Activated naive CD8-positive, alpha-beta T cell treated with anti-CD3 and anti-CD28 coated beads, Interleukin-2, amount 10 ng/mL, durations not matched to agents 7 days and 5 days (primary cell): ENCODE measurements at regions not wholly inside any gene's neighbourhood (a gene's known extent, or its start where the extent isn't known, plus 50 kb on each side); places are given as distances from the start of the nearest gene placed in this dataset.

ENCODE experiments used
- ATAC-seq: fragments of 150-1000 bp; cut with Tn5 transposase; one replicate; pipeline ENCODE4 v1.10.0; 2021; ENCODE audit warnings: low read depth, moderate library complexity
- POLR2A ChIA-PET: fragments of 350-600 bp; sonication (Branson Sonifier 250); formaldehyde crosslinking; loops from one replicate; lab custom pipeline; 2021; ENCODE audit warnings: antibody characterized with exemption; lab: Charles Lee
- DNase-seq: peaks from one replicate; pipeline ENCODE4 v3.0.0; 2021
- H3K27ac Mint-ChIP-seq: one replicate; pipeline ENCODE4 v1.8.0; 2022; ENCODE audit warnings: mild to moderate bottlenecking, mixed read lengths
- H3K27me3 Mint-ChIP-seq: one replicate; pipeline ENCODE4 v1.8.0; 2022; ENCODE audit warnings: mild to moderate bottlenecking, moderate library complexity, mixed read lengths
- H3K36me3 Mint-ChIP-seq: one replicate; pipeline ENCODE4 v1.8.0; 2021; ENCODE audit warnings: mild to moderate bottlenecking, mixed read lengths
- H3K4me1 Mint-ChIP-seq: one replicate; pipeline ENCODE4 v1.8.0; 2021; ENCODE audit warnings: mixed read lengths
- H3K4me3 Mint-ChIP-seq: one replicate; pipeline ENCODE4 v1.8.0; 2022; ENCODE audit warnings: mild to moderate bottlenecking, moderate library complexity, mixed read lengths
- H3K9me3 Mint-ChIP-seq: one replicate; pipeline ENCODE4 v1.8.0; 2021; ENCODE audit warnings: mixed read lengths

DNA sequence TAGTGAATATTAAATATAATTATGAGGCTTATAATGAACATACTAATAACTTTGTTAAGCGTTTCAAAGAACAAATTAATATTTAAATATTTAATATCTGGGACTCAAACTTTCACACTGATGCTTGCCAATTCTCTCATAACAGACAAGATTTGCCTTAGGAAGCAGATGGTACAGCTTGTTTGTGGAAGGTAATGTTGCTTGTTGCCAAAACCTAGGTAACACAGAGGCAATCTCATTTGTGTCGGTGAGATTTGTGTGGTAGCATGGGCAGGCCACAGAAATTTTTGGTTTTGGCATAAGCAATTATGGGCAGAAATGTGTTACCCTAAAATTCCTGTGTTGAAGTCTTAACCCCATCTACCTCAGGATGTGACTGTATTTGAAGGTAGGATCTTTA is 114.9 kb upstream of the AFF2 start:
- POLR2A ChIA-PET = no interaction called here
- DNase-seq = no peak
- no peak overlapping the region for H3K27ac Mint-ChIP-seq
- no peaks in the 10 kb centered on the region for H3K27me3 Mint-ChIP-seq
- no peak overlapping the region for H3K4me3 Mint-ChIP-seq
- H3K9me3 Mint-ChIP-seq = peaks cover 3% of the 10 kb centered on the region
- no peak for ATAC-seq
- peaks cover 20% of the 10 kb centered on the region for H3K4me1 Mint-ChIP-seq
- peaks cover 2% of the 10 kb centered on the region for H3K36me3 Mint-ChIP-seq

DNA sequence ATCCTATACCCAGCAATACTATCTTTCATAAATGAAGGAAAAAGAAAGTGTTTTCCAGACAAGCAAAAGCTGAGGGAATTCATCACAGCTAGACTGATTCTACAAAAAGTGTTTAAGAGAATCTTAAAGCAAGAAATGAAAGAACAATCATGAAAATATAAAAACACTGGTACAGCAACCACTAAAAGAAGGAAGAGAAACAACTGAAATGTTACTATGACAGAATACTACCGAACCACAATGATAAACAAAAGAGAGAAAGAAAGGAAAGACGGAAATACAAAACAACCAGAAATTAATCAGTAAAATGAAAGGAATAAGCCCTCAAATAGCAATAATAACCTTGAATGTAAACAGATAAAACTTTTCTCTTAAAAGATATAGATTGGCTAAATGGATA is 110.8 kb upstream of the AFF2 start:
- Mint-ChIP-seq H3K4me1 (peaks cover 2% of the 10 kb centered on the region), H3K27me3 (no peaks in the 10 kb centered on the region)

DNA sequence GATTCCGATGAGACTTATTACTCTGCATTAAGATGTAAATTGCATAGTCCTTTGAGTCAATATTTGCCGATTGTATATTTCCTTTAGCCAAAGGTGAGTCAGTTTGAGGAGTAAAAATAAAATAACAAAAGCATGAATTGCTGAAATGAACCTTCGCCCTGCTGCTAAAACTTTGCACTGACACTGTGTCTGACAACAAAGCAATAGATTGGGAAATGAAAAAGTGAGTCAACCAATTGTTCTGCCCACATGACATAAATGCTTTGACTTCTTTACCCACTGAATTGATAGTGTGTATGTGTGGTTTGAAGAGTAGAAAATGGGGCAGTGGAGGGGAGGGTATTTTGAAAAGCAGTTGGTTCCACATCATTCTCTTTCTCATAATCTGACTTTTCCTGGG is 88.4 kb upstream of the AFF2 start:
- no peaks in the 10 kb centered on the region for H3K27me3 Mint-ChIP-seq
- peaks cover 2% of the 10 kb centered on the region for H3K9me3 Mint-ChIP-seq
- no peaks in the 10 kb centered on the region for H3K36me3 Mint-ChIP-seq
- POLR2A ChIA-PET = no interaction called here
- no peak overlapping the region for H3K27ac Mint-ChIP-seq
- H3K4me1 Mint-ChIP-seq = no peaks in the 10 kb centered on the region
- ATAC-seq = no peak
- no peak for DNase-seq
- H3K4me3 Mint-ChIP-seq = no peak overlapping the region

More for the DNA sequence above, 110.8 kb upstream of the AFF2 start:
- H3K9me3 Mint-ChIP-seq = peaks cover 3% of the 10 kb centered on the region
- H3K36me3 Mint-ChIP-seq = peaks cover 2% of the 10 kb centered on the region
- POLR2A ChIA-PET = no interaction called here
- DNase-seq (no peak), ATAC-seq (no peak)
- no peak overlapping the region for H3K4me3 Mint-ChIP-seq
- no peak overlapping the region for H3K27ac Mint-ChIP-seq

DNA sequence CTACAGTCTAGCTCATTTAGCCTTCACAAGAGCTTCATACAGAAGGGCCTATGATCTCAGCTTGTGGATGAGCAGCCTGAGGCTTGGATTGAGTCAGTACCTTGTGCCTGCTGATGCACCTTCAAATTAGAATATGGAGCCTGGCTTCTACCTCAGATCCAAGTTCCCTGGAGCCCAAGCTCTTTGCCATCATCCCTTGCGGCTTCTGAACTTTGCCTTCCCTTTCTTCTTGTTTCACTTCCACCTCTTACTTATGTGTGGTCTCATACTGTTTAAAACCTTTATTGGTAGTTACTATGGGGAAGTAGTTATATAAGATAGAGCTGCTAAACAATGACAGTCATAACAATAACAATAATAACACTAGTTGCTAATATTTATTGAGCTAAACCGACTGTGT is 84.3 kb upstream of the AFF2 start:
- Mint-ChIP-seq H3K27me3 (no peaks in the 10 kb centered on the region), H3K27ac (no peak overlapping the region), H3K4me1 (no peaks in the 10 kb centered on the region), H3K36me3 (peaks cover 3% of the 10 kb centered on the region), H3K9me3 (peaks cover 8% of the 10 kb centered on the region), H3K4me3 (no peak overlapping the region)
- ATAC-seq = no peak
- POLR2A ChIA-PET = no interaction called here
- no peak for DNase-seq

DNA sequence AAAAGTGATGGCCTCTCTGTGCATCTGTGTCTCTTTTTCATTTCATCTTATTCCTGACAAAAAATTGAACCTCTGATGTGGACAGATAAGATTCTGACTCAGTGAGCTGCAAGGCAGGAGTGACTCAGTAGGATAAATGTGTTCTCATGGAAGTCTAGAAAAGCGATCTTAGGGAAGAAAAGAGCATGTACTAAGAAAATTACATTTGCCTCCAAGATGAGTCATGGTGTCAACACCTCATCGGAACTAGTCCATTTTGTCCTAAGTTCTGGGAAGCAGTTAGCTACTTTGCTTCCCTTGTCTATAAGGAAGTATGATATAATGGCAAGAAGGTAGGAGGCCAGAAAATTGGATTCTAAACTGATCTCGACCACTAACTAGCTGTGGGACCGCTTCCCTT is 83.5 kb upstream of the AFF2 start:
- no peaks in the 10 kb centered on the region for H3K27me3 Mint-ChIP-seq
- POLR2A ChIA-PET = no interaction called here

DNA sequence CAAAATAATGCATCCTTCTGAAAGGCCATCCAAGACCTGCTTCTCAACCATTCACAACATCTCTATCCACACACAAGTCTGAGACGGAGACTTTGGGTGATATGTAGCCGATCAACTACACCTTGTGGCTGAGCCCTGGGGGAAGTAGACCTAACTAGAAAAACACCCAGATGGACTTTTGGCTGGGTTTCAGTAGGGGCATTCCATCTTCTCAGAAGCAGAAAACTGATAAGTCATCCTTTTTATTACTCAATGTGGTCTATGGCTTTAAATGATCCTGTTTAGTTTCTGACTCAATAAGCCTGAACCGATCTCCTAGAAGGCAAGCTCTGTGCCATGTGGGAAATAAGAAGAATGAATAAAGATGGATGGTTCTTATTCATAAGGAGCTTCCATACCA is 82.5 kb upstream of the AFF2 start:
- no peak for DNase-seq
- POLR2A ChIA-PET = no interaction called here
- no peaks in the 10 kb centered on the region for H3K4me1 Mint-ChIP-seq
- ATAC-seq = no peak
- peaks cover 6% of the 10 kb centered on the region for H3K9me3 Mint-ChIP-seq
- H3K27ac Mint-ChIP-seq = no peak overlapping the region
- no peak overlapping the region for H3K4me3 Mint-ChIP-seq
- H3K27me3 Mint-ChIP-seq = no peaks in the 10 kb centered on the region
- H3K36me3 Mint-ChIP-seq = peaks cover 3% of the 10 kb centered on the region

More for the DNA sequence above, 83.5 kb upstream of the AFF2 start:
- ATAC-seq (no peak), DNase-seq (no peak)
- Mint-ChIP-seq H3K36me3 (peaks cover 3% of the 10 kb centered on the region), H3K27ac (no peak overlapping the region), H3K4me1 (no peaks in the 10 kb centered on the region), H3K9me3 (peaks cover 8% of the 10 kb centered on the region), H3K4me3 (no peak overlapping the region)

DNA sequence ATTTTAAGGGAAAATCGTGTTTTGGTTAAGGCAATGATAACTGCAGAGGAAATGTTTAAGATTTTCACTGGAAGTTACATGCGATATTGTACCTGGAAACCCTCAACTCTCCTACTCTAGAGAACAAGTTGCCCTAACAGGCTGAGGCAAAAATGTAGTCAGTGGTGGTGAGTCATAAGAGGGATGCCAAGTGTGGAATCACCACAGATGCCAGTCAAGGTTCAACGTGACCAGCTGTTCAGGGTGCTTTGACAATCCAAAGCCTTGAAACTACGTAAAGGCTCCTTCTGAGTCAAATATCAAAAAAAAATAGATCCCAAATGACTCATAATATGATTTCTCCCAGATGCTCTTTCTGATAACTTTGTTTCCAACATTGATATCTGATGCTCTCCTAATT is 77.9 kb upstream of the AFF2 start:
- no peak for ATAC-seq
- H3K4me3 Mint-ChIP-seq = no peak overlapping the region
- POLR2A ChIA-PET = no interaction called here

DNA sequence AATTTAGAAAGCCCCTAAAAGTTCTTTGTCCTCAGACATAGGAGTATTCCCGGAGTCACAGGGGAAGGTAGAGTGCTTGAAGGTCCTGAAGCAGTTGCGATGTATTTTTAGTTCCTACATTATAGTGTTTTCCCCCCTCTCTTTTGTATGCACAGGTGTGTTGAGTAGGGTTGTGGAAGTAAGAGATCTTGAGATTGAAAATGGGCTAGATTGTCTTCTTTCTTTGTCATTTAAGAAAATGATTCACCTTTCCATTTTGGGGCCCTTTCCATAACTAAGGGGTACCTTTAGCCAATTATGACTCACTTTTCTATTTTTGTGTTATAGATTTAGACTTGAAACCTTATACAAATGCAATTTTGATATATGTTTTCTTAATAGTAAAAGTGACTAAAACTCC is 75.8 kb upstream of the AFF2 start:
- POLR2A ChIA-PET = no interaction called here
- no peak overlapping the region for H3K4me3 Mint-ChIP-seq
- no peaks in the 10 kb centered on the region for H3K27me3 Mint-ChIP-seq
- no peaks in the 10 kb centered on the region for H3K4me1 Mint-ChIP-seq
- no peak for ATAC-seq
- H3K9me3 Mint-ChIP-seq = peaks cover 4% of the 10 kb centered on the region
- peaks cover 1% of the 10 kb centered on the region for H3K36me3 Mint-ChIP-seq
- no peak for DNase-seq
- H3K27ac Mint-ChIP-seq = no peak overlapping the region

More for the DNA sequence above, 77.9 kb upstream of the AFF2 start:
- Mint-ChIP-seq H3K27ac (no peak overlapping the region), H3K27me3 (no peaks in the 10 kb centered on the region), H3K9me3 (peaks cover 10% of the 10 kb centered on the region), H3K4me1 (no peaks in the 10 kb centered on the region), H3K36me3 (peaks cover 3% of the 10 kb centered on the region)
- no peak for DNase-seq

DNA sequence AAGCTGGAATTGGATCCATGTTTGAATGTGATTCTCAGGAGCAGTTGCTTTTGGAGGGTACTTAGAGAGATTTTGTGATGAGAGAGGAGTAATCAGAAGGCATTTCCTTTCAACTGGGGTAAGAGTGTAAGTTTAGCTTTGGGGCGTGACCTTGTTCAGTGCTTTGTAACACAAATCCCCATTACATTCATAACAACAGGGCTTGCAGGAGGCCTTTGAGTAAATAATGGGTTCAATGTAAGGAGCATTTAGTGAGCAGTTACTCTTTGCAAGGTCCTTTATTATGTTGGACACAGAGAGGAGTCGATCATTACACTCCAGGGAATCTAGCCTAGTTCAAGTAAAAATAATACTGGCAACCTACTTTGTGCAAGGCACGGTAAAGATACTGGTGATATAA is 74.0 kb upstream of the AFF2 start:
- no peaks in the 10 kb centered on the region for H3K4me1 Mint-ChIP-seq
- H3K27ac Mint-ChIP-seq = no peak overlapping the region
- POLR2A ChIA-PET = no interaction called here

DNA sequence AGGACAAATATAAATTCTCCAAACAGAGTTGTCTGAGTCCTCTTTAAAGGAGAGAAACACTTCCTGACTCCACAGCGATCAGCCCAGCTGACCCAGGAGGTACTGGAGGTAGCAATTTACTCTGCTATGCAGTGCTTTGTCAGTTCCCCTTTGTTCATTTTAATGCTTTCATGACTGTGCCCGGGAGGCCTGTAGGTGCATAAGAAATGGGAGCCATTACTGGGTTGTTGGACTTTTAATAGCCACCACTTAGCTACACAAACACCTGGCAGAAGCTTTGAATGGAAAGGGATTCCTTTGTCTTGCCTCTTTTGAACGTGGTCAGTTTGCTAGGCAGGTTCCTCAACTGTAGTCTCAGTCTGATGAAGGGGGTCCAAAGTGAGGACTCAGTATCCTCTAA is 59.0 kb upstream of the AFF2 start:
- no peak overlapping the region for H3K27ac Mint-ChIP-seq
- no peaks in the 10 kb centered on the region for H3K27me3 Mint-ChIP-seq
- no peaks in the 10 kb centered on the region for H3K4me1 Mint-ChIP-seq
- H3K9me3 Mint-ChIP-seq = no peaks in the 10 kb centered on the region
- H3K36me3 Mint-ChIP-seq = no peaks in the 10 kb centered on the region
- ATAC-seq = no peak
- POLR2A ChIA-PET = no interaction called here
- no peak for DNase-seq
- H3K4me3 Mint-ChIP-seq = no peak overlapping the region

More for the DNA sequence above, 74.0 kb upstream of the AFF2 start:
- ATAC-seq = no peak
- peaks cover 4% of the 10 kb centered on the region for H3K9me3 Mint-ChIP-seq
- H3K27me3 Mint-ChIP-seq = no peaks in the 10 kb centered on the region
- H3K36me3 Mint-ChIP-seq = peaks cover 1% of the 10 kb centered on the region
- no peak for DNase-seq
- H3K4me3 Mint-ChIP-seq = no peak overlapping the region

DNA sequence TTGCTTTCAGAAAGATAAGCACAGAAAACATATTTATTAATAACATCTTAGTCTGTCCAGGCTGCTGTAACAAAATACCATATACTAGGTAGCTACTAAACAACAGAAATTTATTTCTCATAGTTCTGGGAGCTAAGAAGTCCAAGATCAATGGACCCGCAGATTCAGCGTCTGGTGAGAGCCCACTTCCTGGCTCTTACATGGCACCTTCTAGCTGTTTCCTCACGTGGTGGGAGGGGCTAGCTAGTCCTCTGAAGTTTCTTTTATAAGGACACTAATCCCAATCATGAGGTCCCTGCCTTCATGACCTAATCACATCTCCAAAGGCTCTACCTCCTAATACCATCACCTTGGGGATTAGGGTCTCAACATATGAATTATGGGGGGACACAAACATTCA is 57.2 kb upstream of the AFF2 start:
- POLR2A ChIA-PET = no interaction called here
- no peak for DNase-seq
- ATAC-seq = no peak
- Mint-ChIP-seq H3K9me3 (no peaks in the 10 kb centered on the region), H3K27ac (no peak overlapping the region), H3K4me3 (no peak overlapping the region), H3K36me3 (no peaks in the 10 kb centered on the region), H3K27me3 (no peaks in the 10 kb centered on the region), H3K4me1 (no peaks in the 10 kb centered on the region)

DNA sequence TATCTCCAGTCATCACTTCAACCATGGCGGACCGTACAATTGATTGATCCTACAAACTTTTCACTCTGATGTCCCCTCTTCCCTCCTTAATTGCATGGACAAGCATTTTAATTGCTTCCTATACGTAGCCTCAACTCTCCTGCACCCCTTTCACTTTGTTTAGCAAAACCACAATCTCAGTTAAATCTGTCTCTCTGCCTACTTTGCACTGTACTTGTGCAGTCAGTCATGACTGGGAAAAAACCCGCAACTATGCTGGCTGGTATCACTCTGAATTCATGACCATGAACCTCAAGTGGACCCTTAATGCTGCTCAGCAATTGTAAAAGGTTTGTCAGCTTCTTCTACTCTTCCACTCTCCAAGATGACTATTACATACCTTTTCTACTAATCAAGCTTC is 51.7 kb upstream of the AFF2 start:
- no peak overlapping the region for H3K27ac Mint-ChIP-seq
- ATAC-seq (no peak), DNase-seq (no peak)
- H3K27me3 Mint-ChIP-seq = no peaks in the 10 kb centered on the region
- no peak overlapping the region for H3K4me3 Mint-ChIP-seq
- POLR2A ChIA-PET = no interaction called here
- H3K9me3 Mint-ChIP-seq = peaks cover 3% of the 10 kb centered on the region
- no peaks in the 10 kb centered on the region for H3K36me3 Mint-ChIP-seq
- no peaks in the 10 kb centered on the region for H3K4me1 Mint-ChIP-seq
